Mesenchymal stem cell (in vitro differentiated cells and primary cell): ENCODE measurements at regions not wholly inside any gene's neighbourhood (a gene's known extent, or its start where the extent isn't known, plus 50 kb on each side); places are given as distances from the start of the nearest gene placed in this dataset.

Experiments
- DNase-seq: peaks from one replicate; pipeline ENCODE4 v3.0.0-alpha.2; 2013
- H2AFZ ChIP-seq: one replicate; pipeline ENCODE4 v1.6.1; 2013; ENCODE audit warnings: low read depth, mild to moderate bottlenecking, control low read depth, inconsistent platforms, low read length, moderate library complexity
- H2AK5ac ChIP-seq: 2 replicates; pipeline ENCODE4 v1.6.1; 2013; ENCODE audit warnings: low read length, moderate library complexity, mild to moderate bottlenecking, inconsistent platforms; ENCODE audit not compliant: severe bottlenecking
- H2BK120ac ChIP-seq: one replicate; pipeline ENCODE4 v1.6.1; 2013; ENCODE audit warnings: low read depth, mild to moderate bottlenecking, inconsistent platforms, low read length, moderate library complexity
- H2BK12ac ChIP-seq, 2 experiments: one replicate each; pipeline ENCODE4 v1.6.1; 2013; ENCODE audit warnings: inconsistent platforms in 2 of 2, low read length in 2 of 2, mild to moderate bottlenecking in 2 of 2, moderate library complexity in 2 of 2, control low read depth in 1 of 2
- H2BK15ac ChIP-seq: one replicate; pipeline ENCODE4 v1.6.1; 2013; ENCODE audit warnings: mild to moderate bottlenecking, low read depth, inconsistent platforms; ENCODE audit not compliant: poor library complexity, severe bottlenecking
- H2BK5ac ChIP-seq: 2 replicates; pipeline ENCODE4 v1.6.1; 2013; ENCODE audit warnings: low read depth, mild to moderate bottlenecking, low read length, control low read depth, inconsistent platforms; ENCODE audit not compliant: poor library complexity, severe bottlenecking
- H3K14ac ChIP-seq, 2 experiments: one replicate each; pipeline ENCODE4 v1.6.1; 2013; ENCODE audit warnings: inconsistent platforms in 2 of 2, low read length in 2 of 2, control low read depth in 1 of 2, mild to moderate bottlenecking in 1 of 2, moderate library complexity in 1 of 2
- H3K18ac ChIP-seq, 2 experiments: one replicate each; pipeline ENCODE4 v1.6.1; 2013; ENCODE audit warnings: inconsistent platforms in 2 of 2, low read length in 2 of 2, control low read depth in 1 of 2, low read depth in 1 of 2, mild to moderate bottlenecking in 1 of 2
- H3K23ac ChIP-seq, 2 experiments: one replicate each; pipeline ENCODE4 v1.6.1; 2013; ENCODE audit warnings: inconsistent platforms in 2 of 2, low read length in 2 of 2, mild to moderate bottlenecking in 2 of 2, moderate library complexity in 2 of 2, control low read depth in 1 of 2
- H3K27ac ChIP-seq: 2 replicates; pipeline ENCODE4 v1.5.1; 2013; ENCODE audit warnings: mild to moderate bottlenecking, moderate library complexity, low read length, control low read depth, inconsistent platforms; ENCODE audit not compliant: poor library complexity, severe bottlenecking
- H3K27me3 ChIP-seq, 2 experiments: 2 replicates each; pipeline versions ENCODE4 v1.6.1 to v1.7.0; 2013; ENCODE audit warnings: low read length in 2 of 2, mild to moderate bottlenecking in 2 of 2, moderate library complexity in 2 of 2, control low read depth in 1 of 2, inconsistent platforms in 1 of 2; ENCODE audit not compliant: control insufficient read depth in 1 of 2, insufficient read depth in 1 of 2
- H3K36me3 ChIP-seq, 2 experiments: 2 replicates each; pipeline versions ENCODE4 v1.6.1 to v1.7.0; 2013; ENCODE audit warnings: low read length in 2 of 2, control low read depth in 1 of 2, inconsistent platforms in 1 of 2, low read depth in 1 of 2, mild to moderate bottlenecking in 1 of 2; ENCODE audit not compliant: insufficient read depth in 2 of 2, control insufficient read depth in 1 of 2
- H3K4ac ChIP-seq, 2 experiments: one replicate each; pipeline ENCODE4 v1.6.1; 2013; ENCODE audit warnings: inconsistent platforms in 2 of 2, low read length in 2 of 2, mild to moderate bottlenecking in 2 of 2, moderate library complexity in 2 of 2, control low read depth in 1 of 2, low read depth in 1 of 2
- H3K4me1 ChIP-seq: 2 replicates; pipeline ENCODE4 v1.6.1; 2013; ENCODE audit warnings: low read depth, low read length, control low read depth; ENCODE audit not compliant: control insufficient read depth, insufficient read depth
- H3K4me2 ChIP-seq: 2 replicates; pipeline ENCODE4 v1.6.1; 2013; ENCODE audit warnings: low read length, mild to moderate bottlenecking, inconsistent platforms; ENCODE audit not compliant: poor library complexity, severe bottlenecking
- H3K4me3 ChIP-seq, 2 experiments: 2 replicates each; pipeline versions ENCODE4 v1.5.1 to v1.7.0; 2013; ENCODE audit warnings: low read length in 2 of 2, mild to moderate bottlenecking in 2 of 2, control low read depth in 1 of 2, low read depth in 1 of 2; ENCODE audit not compliant: insufficient read depth in 1 of 2
- H3K79me1 ChIP-seq: replicated peaks from 2 replicates; pipeline ENCODE4 v1.6.1; 2013; ENCODE audit warnings: mild to moderate bottlenecking, control low read depth, low read length, inconsistent platforms; ENCODE audit not compliant: poor library complexity, severe bottlenecking
- H3K9ac ChIP-seq: 2 replicates; pipeline ENCODE4 v1.7.0; 2013; ENCODE audit warnings: mild to moderate bottlenecking, low read length, moderate library complexity
- H3K9me3 ChIP-seq: 2 replicates; pipeline ENCODE4 v1.7.0; 2013; ENCODE audit warnings: mild to moderate bottlenecking, low read length; ENCODE audit not compliant: control insufficient read depth
- H4K8ac ChIP-seq: one replicate; pipeline ENCODE4 v1.6.1; 2013; ENCODE audit warnings: inconsistent platforms, mild to moderate bottlenecking, low read length, moderate library complexity
- H4K91ac ChIP-seq: one replicate; pipeline ENCODE4 v1.6.1; 2013; ENCODE audit warnings: mild to moderate bottlenecking, low read length, inconsistent platforms
- WGBS: methylation state at CpG from one replicate; pipeline ENCODE4 v1.1.7; 2013; ENCODE audit warnings: mixed read lengths; 5-methylcytosine and 5-hydroxymethylcytosine counted together

DNA sequence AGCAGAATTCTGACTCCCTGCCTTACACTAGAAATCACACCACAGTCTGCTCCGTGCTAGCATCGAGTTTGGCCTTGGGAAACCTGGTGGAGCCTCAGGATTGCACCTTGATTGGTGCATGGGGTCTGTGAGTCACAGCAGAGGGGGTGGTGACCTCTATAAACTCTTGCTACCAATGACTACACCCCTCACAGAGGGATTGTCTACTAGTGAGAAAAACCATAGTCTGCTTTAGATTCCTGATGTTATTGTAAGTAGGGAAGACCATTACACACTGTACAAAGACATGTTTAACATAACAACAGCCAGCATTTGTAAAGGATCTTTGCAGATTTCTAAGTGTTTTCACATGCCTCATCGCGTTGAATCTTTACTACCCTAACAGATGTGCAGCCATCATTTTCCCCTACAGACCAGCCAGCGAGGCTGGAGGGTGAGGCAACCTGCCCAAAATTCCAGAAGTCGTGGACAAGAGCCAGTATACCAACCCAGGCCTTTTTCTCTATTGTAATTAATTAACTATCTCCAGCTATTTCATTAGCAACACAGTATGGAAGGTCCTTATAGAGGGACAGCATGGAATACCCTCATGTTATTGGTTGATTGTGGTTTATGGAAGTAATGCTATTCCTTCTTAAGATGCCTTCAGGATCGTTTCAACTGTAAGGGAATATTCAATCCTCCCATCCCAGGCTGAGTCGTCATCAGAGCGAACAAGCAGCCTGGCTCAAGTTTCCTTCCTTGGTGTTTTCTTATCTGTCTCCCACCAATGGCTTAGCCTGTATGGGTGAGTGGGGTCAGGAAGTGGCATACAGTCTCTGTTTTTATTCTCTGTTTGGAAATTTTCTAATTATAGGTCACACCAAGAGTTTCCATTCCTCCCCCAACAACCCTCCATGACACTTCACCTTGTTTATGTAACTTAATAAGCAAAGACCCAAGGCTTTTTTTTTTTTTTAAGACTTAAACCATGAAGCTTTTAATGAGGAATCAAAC, 55.9 kb upstream of the KDR start:
- peak; percentile 62 for DNase-seq
- no peak overlapping the region for H2BK5ac ChIP-seq
- H3K4me3 ChIP-seq: no peak overlapping the region
- no peaks in the 10 kb centered on the region for H3K79me1 ChIP-seq
- peak overlapping the region; percentile 56 to 74 for H3K18ac ChIP-seq
- H3K4me2 ChIP-seq: no peak overlapping the region
- no peak overlapping the region for H2AK5ac ChIP-seq
- no peak overlapping the region for H4K91ac ChIP-seq
- no peak overlapping the region for H2BK15ac ChIP-seq
- H3K9ac ChIP-seq: no peak overlapping the region
- no peaks in the 10 kb centered on the region for H3K9me3 ChIP-seq
- peak overlapping the region; percentile 20 for H4K8ac ChIP-seq
- 63% methylated on average over 5 of the region's 9 CpGs for WGBS
- peaks cover 5% of the 10 kb centered on the region for H3K4me1 ChIP-seq
- no peak overlapping the region for H2AFZ ChIP-seq
- no peak overlapping the region for H3K23ac ChIP-seq
- peak overlapping the region in 1 of 2 experiments; percentile 90 for H2BK12ac ChIP-seq
- no peaks in the 10 kb centered on the region for H3K27me3 ChIP-seq
- no peaks in the 10 kb centered on the region for H3K36me3 ChIP-seq
- H2BK120ac ChIP-seq: no peak overlapping the region
- H3K27ac ChIP-seq: no peak overlapping the region
- no peak overlapping the region for H3K14ac ChIP-seq
- peak overlapping the region in 1 of 2 experiments; percentile 91 for H3K4ac ChIP-seq

DNA sequence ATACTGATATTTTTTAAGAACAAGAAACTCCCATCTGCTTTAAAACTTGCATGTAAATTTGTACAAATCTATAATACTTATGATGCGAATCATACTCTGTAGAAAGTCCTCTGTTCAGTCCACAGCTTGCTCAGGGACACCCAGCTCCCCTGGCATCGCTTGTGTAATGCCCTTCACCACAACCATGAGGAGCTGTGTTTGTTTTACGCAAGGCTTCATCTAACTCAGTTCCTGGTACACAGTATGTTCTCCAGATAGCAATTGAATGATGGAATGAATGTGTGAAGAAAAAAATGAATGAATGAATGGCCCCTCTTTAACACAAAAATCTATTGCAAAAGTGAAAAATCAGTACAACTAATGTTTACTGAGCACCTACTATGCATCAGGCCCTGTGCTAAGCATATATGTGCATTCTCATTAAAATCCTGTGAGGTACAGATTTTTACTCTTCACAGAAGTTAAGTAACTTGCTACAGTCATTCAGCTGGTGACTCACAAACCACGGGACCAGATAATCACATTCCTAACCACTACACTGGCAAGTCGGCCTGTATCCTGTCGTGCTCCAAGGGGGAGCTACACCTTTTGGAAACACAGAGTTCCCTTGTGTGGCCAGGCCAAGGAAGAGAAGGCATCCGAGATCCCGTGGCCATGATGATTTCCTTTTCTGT, 58.7 kb upstream of the KDR start:
- WGBS: 6% methylated on average over 6 of the region's 8 CpGs
- Histone ChIP-seq H2BK15ac (no peak overlapping the region), H3K4ac (peak overlapping the region in 1 of 2 experiments; percentile 77), H3K4me1 (peaks cover 5% of the 10 kb centered on the region), H3K27ac (peak overlapping the region; percentile 90), H3K9me3 (no peaks in the 10 kb centered on the region), H4K91ac (no peak overlapping the region), H3K9ac (peak overlapping the region; percentile 49), H3K36me3 (no peaks in the 10 kb centered on the region), H2BK12ac (peak overlapping the region in 1 of 2 experiments; percentile 99), H3K14ac (no peak overlapping the region), H3K79me1 (no peaks in the 10 kb centered on the region), H4K8ac (no peak overlapping the region), H3K27me3 (no peaks in the 10 kb centered on the region), H3K4me2 (no peak overlapping the region), H2AK5ac (no peak overlapping the region), H3K18ac (peak overlapping the region; percentile 4 to 90), H2AFZ (peak overlapping the region; percentile 15), H3K4me3 (peak overlapping the region in 1 of 2 experiments; percentile 10), H2BK5ac (no peak overlapping the region), H2BK120ac (no peak overlapping the region), H3K23ac (no peak overlapping the region)
- peak; percentile 95 for DNase-seq

DNA sequence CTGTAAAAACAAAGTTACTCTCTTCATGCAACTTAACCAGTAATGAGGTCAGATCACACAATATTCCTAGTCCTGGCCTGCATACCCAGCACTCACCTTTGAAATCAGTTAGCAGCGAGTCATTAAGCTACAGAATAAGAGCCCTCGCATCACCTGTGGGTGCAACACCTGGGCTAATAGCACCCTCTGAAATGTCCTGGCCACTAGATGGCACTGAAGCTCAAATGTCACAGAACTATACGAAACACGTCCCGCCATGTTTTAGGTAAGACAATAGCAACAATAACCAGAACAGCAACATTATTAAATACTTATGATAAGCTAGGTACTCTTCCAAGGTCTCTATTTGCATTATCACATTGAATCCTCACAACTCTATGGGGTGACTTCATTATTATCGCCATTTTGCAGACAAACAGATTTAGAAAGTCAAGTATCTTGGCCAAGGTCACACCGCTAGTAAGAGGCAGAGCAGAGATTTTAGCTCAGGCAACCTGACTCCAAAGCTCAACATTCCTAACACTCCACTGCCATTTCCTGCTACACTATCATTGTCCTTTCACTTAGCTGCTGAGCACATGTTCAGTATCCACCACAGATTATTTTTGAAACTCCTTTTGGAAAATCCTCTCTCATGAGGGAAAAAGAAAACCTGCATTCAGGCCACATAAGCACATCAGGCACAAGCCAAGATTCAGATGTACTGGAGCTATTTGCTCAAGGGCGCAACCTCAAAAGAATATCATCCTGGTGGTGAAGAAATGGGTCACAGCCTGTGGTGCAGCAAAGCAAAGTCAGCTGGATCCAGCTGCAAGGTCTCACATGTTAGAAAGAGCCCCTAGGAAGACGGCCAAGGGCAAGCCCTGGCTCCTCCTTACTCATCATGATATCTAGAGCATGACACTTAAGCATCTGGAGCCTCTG, 59.5 kb upstream of the KDR start:
- Histone ChIP-seq H3K27ac (peak overlapping the region; percentile 90), H3K4me2 (no peak overlapping the region), H3K4ac (peak overlapping the region in 1 of 2 experiments; percentile 77), H2BK12ac (peak overlapping the region; percentile 51 to 99), H3K9me3 (no peaks in the 10 kb centered on the region), H3K27me3 (no peaks in the 10 kb centered on the region), H2AFZ (peak overlapping the region; percentile 15), H3K14ac (no peak overlapping the region), H3K79me1 (no peaks in the 10 kb centered on the region), H4K91ac (peak overlapping the region; percentile 55), H2BK5ac (no peak overlapping the region), H3K36me3 (no peaks in the 10 kb centered on the region), H3K18ac (peak overlapping the region; percentile 4 to 90), H3K4me3 (peak overlapping the region in 1 of 2 experiments; percentile 10), H2BK15ac (peak overlapping the region; percentile 15), H2BK120ac (no peak overlapping the region), H2AK5ac (no peak overlapping the region), H3K4me1 (peaks cover 5% of the 10 kb centered on the region), H3K9ac (peak overlapping the region; percentile 49), H3K23ac (no peak overlapping the region), H4K8ac (peak overlapping the region; percentile 54)
- 82% methylated on average over 8 of the region's 9 CpGs for WGBS
- DNase-seq: peak; percentile 76
